Stimulated activated CD4-positive, alpha-beta T cell treated with anti-CD3 and anti-CD28 coated beads, Interleukin-4, amount 100 ng/mL, for 4 hours (primary cell): ENCODE measurements at regions not wholly inside any gene's neighbourhood (a gene's known extent, or its start where the extent isn't known, plus 50 kb on each side); places are given as distances from the start of the nearest gene placed in this dataset.
"Not testable (repeated sequence)": the region's sequence is repeated elsewhere in the genome, so short reads cannot be mapped to it uniquely, and the experiment has no call there.

Experiments used
- DNase-seq, 2 experiments: peaks; one replicate each; pipeline ENCODE4 v3.0.0-alpha.2; 2020

DNA sequence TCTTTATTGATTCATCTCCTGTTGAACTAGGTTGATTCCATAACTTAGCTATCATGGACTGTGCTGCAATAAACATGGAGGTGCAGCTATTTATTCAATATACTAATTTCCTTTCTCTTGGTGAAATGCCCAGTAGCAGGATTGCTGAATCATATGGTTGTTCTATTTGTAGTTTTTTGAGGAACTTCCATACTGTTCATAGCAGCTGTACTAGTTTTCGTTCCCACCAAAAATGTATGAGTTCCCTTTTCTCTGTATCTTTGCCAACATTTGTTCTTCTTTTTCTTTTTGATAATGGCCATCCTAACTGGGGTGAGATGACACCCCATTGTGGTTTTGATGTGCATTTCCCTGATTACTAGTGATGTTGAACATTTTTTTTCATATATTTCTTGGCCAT, 87.2 kb upstream of the NAV2 start:
- DNase-seq: no peak

DNA sequence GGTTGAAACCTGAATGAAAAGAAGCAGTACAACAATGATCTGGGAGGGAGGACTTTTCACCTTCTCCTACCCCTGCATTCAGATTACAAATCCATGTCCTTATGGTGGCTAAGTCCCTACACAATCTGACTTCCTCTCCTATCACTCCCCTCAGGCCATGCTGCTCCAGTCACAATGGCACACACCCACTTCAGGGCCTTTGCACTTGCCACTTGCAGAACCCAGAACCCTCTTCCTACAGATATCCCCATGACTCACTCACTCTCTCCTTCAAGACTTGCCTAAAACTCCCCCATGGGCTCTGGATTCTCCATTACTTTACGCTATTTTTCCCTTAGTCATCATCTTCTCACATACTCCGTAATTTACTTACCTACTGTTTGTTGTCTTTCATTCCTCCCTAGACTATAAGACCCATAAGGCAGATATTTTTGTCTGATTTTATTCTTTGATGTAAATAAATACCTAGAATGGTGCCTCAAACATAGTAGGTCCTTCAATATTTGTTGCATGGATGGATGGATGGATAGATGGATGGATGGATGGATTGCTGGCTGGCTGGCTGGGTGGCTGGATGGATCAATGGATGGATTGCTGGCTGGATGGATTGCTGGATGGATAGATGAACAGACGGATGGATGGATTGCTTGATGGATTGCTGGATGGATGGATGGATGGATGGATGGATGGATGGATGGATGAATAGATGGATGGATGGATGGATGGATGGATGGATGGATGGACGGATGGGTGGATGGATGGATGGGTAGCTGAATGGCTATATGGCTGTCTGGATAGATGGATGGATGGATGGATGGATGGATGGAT, 94.7 kb upstream of the NAV2 start:
- DNase-seq: no peak

- no peak for DNase-seq
These were observed 97.1 kb upstream of the NAV2 start for GRCh38 chr11:19615341-19616183.

DNA sequence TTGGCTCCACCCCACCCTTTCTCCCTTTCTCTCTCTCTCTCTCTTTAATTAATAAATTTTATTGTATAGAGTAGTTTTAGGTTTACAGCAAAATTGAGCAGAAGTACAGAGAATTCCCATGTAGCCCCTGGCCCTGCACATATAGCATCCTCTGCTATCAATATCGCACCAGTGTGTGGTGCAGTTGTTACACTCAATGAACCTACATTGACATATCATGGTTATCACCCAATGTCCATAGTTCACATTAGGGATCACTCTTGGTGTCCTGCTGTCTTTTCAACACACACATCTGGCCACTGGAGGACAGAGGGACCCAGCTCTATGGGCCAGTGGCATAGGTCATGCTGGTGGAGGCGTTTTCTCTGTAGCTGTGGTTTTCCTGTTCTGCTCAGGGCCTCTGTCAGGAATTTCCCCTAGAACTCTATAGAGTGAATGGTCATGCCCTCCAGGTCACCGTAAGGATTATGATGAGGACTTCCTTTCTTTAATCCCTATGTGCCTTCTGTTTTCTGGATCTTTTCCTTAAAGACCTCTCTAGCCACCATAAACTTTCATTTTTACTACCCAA, 98.2 kb upstream of the NAV2 start:
- DNase-seq: no peak

GRCh38 chr11:19612025-19612424, 100.6 kb upstream of the NAV2 start:
- DNase-seq: not testable (repeated sequence)

- DNase-seq: no peak
These were observed 104.8 kb upstream of the NAV2 start for GRCh38 chr11:19607656-19608360.

DNA sequence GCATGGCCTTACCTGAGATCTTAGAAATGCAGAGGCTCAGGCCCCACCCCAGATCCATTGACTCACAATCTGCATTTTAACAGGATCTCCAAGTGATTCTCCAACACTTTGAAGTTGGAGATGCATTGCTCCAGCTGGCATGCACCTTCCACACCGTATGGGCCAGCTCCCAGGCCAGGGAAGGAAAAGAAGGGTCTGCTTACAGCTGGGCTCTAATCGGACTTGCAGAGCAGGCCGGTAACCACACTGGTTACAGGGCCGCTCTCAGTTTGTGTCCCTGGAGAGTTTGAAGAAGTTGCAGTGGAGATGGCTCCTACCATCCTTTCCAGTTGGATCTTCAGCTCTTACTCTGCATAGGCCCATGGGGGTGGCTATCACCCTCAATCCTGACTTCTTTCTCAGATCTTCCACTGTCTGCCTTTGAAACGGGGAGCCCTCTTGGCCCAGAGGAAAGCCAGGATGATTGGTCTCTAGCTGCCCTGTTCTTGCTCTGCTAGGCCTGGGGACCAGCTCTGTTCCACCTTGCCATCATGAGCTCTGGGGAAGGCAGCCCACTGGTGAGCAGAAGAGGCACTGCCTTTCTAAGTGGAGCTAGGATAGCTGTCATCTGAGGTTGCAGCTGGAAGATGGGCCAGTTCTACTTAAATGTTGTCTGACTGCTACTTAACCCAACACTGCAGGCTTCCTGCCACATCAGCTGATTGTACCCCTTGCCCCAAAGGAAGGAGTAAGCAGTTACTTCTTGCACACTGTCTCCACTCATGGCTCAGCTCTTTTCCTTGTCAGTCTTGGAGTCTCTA, 105.6 kb upstream of the NAV2 start:
- DNase-seq: no peak

- DNase-seq: no peak
These were observed 106.9 kb upstream of the NAV2 start for GRCh38 chr11:19605520-19606371.

- no peak for DNase-seq
These were observed 107.8 kb upstream of the NAV2 start for GRCh38 chr11:19604679-19605375.

DNA sequence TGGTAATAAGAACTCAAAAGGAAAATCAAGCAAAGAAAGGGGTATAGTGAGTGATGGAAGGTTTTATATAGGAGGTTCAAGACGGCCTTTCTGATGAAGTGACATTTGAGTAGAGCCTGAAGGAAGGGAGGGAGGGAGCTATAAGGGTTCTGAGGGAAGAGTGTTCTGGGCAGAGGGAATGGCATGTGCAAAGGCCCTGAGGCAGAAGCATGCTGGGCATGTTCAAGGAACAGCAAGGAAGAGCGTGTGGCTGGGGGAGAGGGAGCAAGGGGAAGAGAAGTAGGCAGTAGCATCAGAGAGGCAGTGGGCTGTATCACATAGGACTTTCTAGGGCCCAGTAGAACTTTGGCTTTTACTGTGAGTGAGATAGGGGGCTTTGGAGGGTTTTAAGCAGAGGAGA, 108.9 kb upstream of the NAV2 start:
- no peak for DNase-seq

DNA sequence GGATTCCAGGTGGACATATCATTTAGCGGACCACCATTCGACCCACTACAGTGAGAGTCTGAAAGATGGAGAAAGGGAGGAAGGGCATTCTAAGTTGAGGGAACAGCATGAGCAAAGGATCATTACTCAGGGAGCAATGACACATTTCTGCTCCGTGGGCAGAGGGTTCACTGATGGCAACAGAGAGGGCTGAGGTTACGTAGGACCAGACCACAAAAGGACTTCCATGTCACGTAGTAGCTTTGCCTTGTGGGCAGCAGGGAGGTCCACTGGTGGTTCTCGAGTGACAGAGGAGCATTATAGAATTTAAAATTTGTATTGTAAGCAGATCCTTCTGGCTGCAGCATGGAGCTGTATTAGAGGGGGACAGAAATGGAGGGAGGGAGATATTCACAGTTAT, 109.7 kb upstream of the NAV2 start:
- no peak for DNase-seq

GRCh38 chr11:19602406-19602805, 110.2 kb upstream of the NAV2 start:
- DNase-seq: no peak

GRCh38 chr11:19601235-19601634, 111.4 kb upstream of the NAV2 start:
- no peak for DNase-seq

GRCh38 chr11:19599681-19600080, 113.0 kb upstream of the NAV2 start:
- DNase-seq: no peak

GRCh38 chr11:19598876-19599486, 113.7 kb upstream of the NAV2 start:
- DNase-seq: no peak

DNA sequence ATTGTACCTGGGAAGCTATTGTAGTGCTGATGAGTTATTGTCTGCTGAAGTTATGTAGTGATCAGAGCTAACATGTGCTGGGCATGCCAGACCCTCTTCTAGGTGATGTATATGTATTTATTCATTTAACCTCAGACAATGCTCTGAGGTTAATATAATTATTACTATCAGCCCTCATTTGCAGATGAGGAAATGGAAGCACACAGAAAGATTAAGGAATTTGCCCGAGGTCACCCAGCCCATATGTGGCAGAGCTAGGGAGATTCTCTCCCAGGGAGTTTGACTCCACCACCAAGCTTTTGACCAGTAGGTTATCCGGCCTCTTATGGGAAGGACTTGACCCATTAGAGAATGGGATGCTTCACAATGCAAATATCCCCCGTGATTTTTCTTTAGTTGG, 114.2 kb upstream of the NAV2 start:
- DNase-seq: no peak

DNA sequence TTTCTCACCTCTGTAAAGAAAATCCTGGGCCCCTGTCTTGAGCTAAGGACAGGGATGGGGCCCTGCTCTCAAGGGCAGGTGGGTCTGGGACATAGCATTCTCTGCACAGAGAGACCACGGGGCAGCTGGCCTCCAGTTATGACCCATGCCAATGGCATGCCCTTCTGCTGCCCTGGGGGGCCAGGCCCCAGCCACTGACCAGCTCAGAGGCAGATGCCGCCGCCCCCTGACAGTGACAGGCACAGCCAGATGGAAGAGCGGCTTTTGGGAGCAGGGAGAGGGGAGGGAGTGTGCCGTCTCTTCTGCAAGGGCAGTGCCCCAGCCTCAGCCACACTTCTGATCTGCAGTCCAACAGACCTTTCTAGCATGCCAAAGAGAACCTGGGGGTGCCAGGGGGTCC, 114.8 kb upstream of the NAV2 start:
- DNase-seq: no peak

DNA sequence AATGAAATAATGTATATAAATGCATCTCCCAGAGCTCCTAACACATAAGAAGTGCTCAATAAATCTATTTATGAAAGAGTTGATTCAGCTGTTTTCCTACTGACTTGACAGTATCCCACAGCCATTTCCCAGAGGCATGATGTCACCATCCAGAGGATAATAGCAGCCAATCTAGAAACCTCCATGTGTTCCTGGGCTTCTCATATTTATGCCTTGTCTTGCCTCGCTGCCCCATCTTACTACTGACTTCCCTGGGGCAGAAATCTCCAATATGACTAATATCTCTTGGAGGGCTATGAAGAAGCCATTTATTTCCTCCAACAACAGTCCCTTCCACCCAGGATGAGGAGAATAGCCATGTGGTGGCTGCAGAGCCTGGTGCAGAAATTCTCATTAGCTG, 115.4 kb upstream of the NAV2 start:
- DNase-seq: no peak

- DNase-seq: no peak
These were observed 116.5 kb upstream of the NAV2 start for GRCh38 chr11:19595840-19596751.
